ENCODE measurements at regions not wholly inside any gene's neighbourhood (a gene's known extent, or its start where the extent isn't known, plus 50 kb on each side); places are given as distances from the start of the nearest gene placed in this dataset.

GRCh38 chr17:27232328-27232727 is 61.6 kb upstream of the WSB1 start:
- no peak overlapping the region for H3K4me3 ChIP-seq (IDR thresholded peaks at IDR 0.05; ENCODE audit: insufficient read depth, low read depth, low read length)
- no peaks in the 10 kb centered on the region for H4K20me1 ChIP-seq (ENCODE audit: insufficient read depth)
- TF ChIP-seq CTCF (conservative IDR thresholded peaks at IDR 0.05; ENCODE audit: low read depth, low read length): no peak
- H3K4me2 ChIP-seq: no peak overlapping the region
- H3K27me3 ChIP-seq (ENCODE audit: insufficient read depth, low read depth): no peaks in the 10 kb centered on the region
- H3K9ac ChIP-seq: no peak overlapping the region
- H3K79me2 ChIP-seq (ENCODE audit: insufficient read depth, low read depth): no peaks in the 10 kb centered on the region
- no peaks in the 10 kb centered on the region for H3K36me3 ChIP-seq (ENCODE audit: insufficient read depth)
- no peak overlapping the region for H3K27ac ChIP-seq
- H2AFZ ChIP-seq (ENCODE audit: low read depth): no peak overlapping the region
- peaks cover 4% of the 10 kb centered on the region for H3K4me1 ChIP-seq (ENCODE audit: low read depth, poor library complexity, severe bottlenecking)

- Histone ChIP-seq H4K20me1 (ENCODE audit: insufficient read depth) (no peaks in the 10 kb centered on the region), H3K4me2 (no peak overlapping the region)
- no peak for TF ChIP-seq CTCF (conservative IDR thresholded peaks at IDR 0.05; ENCODE audit: low read depth, low read length)
Measured at GRCh38 chr17:27233059-27233458, 60.9 kb upstream of the WSB1 start.

GRCh38 chr17:27233776-27234175 is 60.1 kb upstream of the WSB1 start:
- H2AFZ ChIP-seq (ENCODE audit: low read depth): no peak overlapping the region
- H3K4me1 ChIP-seq (ENCODE audit: low read depth, poor library complexity, severe bottlenecking): peaks cover 4% of the 10 kb centered on the region
- no peaks in the 10 kb centered on the region for H4K20me1 ChIP-seq (ENCODE audit: insufficient read depth)
- no peak overlapping the region for H3K27ac ChIP-seq
- no peak for TF ChIP-seq CTCF (conservative IDR thresholded peaks at IDR 0.05; ENCODE audit: low read depth, low read length)
- no peaks in the 10 kb centered on the region for H3K27me3 ChIP-seq (ENCODE audit: insufficient read depth, low read depth)
- no peak overlapping the region for H3K4me3 ChIP-seq (IDR thresholded peaks at IDR 0.05; ENCODE audit: insufficient read depth, low read depth, low read length)
- H3K9ac ChIP-seq: no peak overlapping the region
- H3K36me3 ChIP-seq (ENCODE audit: insufficient read depth): no peaks in the 10 kb centered on the region
- no peaks in the 10 kb centered on the region for H3K79me2 ChIP-seq (ENCODE audit: insufficient read depth, low read depth)
- no peak overlapping the region for H3K4me2 ChIP-seq

More at GRCh38 chr17:27233059-27233458, 60.9 kb upstream of the WSB1 start:
- Histone ChIP-seq H3K9ac (no peak overlapping the region), H2AFZ (ENCODE audit: low read depth) (no peak overlapping the region), H3K4me1 (ENCODE audit: low read depth, poor library complexity, severe bottlenecking) (peaks cover 4% of the 10 kb centered on the region), H3K27me3 (ENCODE audit: insufficient read depth, low read depth) (no peaks in the 10 kb centered on the region), H3K36me3 (ENCODE audit: insufficient read depth) (no peaks in the 10 kb centered on the region), H3K79me2 (ENCODE audit: insufficient read depth, low read depth) (no peaks in the 10 kb centered on the region), H3K4me3 (IDR thresholded peaks at IDR 0.05; ENCODE audit: insufficient read depth, low read depth, low read length) (no peak overlapping the region), H3K27ac (no peak overlapping the region)

- Histone ChIP-seq H3K27me3 (ENCODE audit: insufficient read depth, low read depth) (no peaks in the 10 kb centered on the region), H3K4me2 (no peak overlapping the region), H4K20me1 (ENCODE audit: insufficient read depth) (no peaks in the 10 kb centered on the region), H3K36me3 (ENCODE audit: insufficient read depth) (no peaks in the 10 kb centered on the region), H3K4me3 (IDR thresholded peaks at IDR 0.05; ENCODE audit: insufficient read depth, low read depth, low read length) (no peak overlapping the region), H3K79me2 (ENCODE audit: insufficient read depth, low read depth) (no peaks in the 10 kb centered on the region), H3K27ac (no peak overlapping the region), H3K9ac (no peak overlapping the region), H2AFZ (ENCODE audit: low read depth) (no peak overlapping the region), H3K4me1 (ENCODE audit: low read depth, poor library complexity, severe bottlenecking) (peaks cover 4% of the 10 kb centered on the region)
- peak; percentile 90 for TF ChIP-seq CTCF (conservative IDR thresholded peaks at IDR 0.05; ENCODE audit: low read depth, low read length)
Measured at GRCh38 chr17:27236717-27237315, 57.1 kb upstream of the WSB1 start.
